Activated CD8-positive, alpha-beta memory T cell treated with anti-CD3 and anti-CD28 coated beads for 24 hours (primary cell): ENCODE measurements at regions not wholly inside any gene's neighbourhood (a gene's known extent, or its start where the extent isn't known, plus 50 kb on each side); places are given as distances from the start of the nearest gene placed in this dataset.

Experiments used
- DNase-seq: peaks from one replicate; pipeline ENCODE4 v3.0.0-alpha.2; 2020

DNA sequence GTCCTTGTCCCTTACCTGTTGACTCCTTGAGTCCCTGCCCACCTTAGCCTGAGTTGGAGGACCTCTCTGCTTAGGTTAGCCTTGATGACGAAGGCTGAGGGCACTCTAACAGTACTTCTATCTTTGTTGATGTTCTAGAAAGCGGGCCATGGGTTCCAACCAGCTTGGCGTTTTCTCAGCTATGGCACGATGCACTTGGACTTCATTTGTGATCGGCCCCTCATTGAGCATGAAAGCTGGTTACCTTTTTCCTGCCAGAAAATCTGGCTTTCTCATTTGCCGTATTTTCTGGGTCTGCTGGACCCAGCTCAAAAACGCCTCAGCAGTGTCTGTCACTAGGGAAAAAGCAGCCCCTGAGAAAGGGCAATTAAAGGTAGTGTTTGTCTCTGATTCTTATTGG is 290.8 kb downstream of the EMP1 start:
- DNase-seq, result no peak

DNA sequence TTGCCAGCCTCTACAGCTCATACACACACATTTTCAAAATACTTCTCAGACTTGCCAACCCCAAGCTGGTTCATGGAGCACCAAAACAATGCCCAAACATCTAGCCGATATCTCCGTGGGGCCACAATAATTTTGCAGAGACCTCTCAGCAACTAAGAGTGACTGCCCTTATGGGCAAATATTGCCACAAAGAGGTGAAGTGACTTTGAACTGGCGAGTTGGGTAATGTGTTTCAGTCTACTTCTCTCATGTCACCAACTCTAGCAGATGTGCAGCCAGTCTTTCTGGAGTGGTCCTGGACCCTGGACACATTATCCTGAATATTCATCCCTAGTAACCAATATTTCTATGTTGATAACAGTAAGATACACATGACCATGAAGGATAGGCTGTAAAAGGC is 290.3 kb downstream of the EMP1 start:
- no peak for DNase-seq

DNA sequence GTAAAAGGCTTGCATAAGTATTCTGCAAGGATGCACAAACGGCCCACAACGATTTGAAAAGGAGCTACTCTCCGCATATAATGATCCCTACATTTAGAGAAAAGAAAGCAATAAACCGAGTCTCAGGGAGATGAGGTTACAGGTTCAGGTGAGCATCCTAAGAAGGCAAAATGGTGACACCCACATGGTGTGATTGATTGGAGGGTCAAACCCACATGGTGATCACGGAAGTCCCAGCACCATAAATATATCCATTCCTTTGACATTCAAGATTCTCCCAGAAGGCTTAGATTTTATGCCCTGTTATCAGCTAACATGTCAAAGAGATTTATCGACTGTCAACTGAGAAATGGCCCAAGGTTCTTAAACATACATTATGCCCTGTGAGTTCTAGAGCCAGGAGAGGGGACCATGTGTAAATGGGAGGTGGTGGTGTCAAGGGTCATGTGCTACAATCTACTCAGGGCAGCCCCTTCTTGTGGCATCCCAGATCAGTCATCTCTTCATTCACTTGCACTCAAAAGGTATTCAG is 282.2 kb downstream of the EMP1 start:
- DNase-seq, result no peak

DNA sequence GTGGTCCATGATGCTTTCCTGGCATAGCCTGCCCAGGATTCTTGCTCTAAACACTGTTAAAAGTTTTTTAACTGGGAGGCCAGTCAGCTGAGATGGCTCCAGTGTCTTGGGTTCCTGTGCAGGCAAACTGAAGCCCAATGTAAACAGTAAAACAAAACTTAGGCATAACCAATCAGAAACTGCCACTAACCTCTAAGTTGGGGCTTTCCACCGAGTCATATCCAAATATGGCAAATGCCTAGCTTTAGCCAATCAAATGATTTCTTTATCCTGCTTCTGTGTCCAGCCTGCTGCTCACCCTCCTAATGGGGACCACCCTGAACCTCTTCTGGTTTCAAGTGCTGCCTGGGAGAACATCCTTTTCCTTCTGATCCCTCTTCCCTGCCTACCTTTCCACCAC is 277.9 kb downstream of the EMP1 start:
- DNase-seq, result no peak

DNA sequence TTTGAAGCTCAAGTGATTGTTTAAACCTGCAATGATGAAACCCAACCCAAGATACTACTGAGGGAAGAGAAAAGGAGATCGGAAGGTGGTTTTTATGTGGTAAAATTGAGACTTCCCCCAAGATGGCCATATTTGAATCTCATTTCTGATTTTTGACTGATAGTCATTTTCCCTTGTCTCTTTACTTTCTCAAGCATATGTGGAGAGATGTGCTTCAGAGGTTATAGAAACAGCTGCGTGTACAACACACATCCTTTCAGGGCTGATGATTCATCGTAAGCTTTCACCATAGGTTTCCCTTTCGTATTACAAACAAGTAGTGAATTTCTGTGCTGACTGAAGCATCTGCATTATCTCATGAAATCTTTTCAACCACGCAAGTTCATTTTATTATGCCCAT is 276.2 kb downstream of the EMP1 start:
- DNase-seq, result no peak

DNA sequence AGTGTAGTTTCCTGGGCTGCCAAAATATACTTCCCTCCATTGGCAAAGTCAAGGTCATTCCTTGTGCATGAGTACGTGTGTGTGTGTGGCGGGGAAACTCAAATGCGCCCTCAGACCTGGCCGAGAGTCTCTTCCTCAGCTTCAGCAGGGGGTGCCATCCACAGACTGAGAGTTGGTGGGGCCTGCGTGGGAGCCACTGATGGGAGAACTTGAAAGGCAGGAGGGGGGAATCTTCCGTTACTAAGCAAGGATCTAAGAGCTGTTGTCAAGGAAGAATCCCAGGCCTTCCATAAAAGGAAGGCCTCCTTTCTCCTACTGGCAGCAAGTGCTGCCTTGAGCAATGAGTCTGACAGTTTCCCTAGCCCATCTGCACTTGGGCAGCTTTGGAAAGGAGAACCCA is 274.9 kb downstream of the EMP1 start:
- no peak for DNase-seq

DNA sequence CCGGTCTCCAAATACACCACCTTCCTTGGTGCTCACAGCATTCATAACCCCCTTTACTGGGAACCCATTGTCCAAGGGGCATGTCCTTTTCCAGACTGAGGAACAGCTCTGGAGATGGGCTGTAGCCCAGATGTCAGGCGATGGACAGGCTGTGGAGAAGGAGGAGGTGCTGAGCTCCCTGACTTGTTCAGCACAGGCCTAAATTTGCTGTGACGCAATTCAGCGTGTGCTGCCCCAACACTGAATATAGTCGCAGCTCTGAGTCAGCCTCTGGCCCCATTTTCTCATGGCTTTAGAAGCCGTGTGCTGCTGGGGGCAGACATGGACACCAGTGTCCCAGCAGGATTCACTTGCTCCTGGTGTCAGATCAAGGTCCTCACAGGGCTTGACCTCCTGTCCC is 269.1 kb downstream of the EMP1 start:
- no peak for DNase-seq

DNA sequence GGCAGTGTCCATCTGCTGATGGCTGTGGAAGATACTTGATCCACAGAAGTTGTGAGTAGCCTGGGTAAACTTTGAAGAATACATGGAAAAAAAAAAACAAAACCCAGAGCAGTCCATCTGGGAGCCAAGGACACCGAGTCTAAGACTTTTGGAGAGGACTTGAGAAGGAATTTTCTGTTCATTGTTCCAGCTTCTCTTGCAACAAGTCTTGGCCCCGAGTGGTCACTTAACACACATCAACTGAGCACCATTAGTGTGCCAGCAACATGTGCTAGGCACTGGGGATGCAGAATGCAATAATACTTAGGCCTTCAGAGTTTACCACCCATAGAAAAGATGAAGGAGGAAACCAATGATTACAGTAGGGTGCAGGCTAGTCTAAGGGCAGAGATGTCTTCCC is 266.7 kb downstream of the EMP1 start:
- no peak for DNase-seq

DNA sequence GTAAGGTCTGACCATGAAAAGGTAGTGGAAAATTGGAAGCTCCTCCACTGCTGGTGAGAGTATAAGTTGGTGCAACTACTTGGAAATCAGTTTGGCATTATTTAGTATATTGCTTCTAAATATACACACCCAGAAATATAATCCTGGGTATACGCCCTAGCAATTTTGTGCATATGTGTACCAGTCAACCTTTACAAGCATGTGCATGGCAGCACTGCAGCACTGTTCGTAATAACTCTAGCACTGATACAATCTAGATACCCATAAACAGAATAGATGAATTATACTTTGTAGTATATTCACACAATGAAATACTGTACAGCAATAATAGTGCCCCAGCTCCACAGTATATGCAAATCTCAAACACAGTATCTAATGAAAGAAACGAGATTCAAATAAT is 265.9 kb downstream of the EMP1 start:
- no peak for DNase-seq

DNA sequence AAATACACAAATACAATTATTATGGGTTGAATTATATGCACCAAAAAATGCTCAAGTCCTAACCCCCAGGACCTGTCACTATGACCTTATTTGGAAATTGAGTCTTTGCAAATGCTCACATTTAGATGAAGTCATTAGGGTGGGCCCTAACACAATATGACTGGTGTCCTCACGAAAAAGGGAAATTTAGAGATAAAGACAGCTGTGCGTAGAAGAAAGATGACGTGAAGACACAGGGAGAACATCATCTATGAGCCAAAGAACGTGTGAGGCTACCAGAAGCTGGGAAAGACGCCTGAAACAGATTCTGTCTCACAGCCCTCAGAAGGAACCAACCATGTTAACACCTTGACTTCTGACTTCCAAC is 259.2 kb downstream of the EMP1 start:
- no peak for DNase-seq

DNA sequence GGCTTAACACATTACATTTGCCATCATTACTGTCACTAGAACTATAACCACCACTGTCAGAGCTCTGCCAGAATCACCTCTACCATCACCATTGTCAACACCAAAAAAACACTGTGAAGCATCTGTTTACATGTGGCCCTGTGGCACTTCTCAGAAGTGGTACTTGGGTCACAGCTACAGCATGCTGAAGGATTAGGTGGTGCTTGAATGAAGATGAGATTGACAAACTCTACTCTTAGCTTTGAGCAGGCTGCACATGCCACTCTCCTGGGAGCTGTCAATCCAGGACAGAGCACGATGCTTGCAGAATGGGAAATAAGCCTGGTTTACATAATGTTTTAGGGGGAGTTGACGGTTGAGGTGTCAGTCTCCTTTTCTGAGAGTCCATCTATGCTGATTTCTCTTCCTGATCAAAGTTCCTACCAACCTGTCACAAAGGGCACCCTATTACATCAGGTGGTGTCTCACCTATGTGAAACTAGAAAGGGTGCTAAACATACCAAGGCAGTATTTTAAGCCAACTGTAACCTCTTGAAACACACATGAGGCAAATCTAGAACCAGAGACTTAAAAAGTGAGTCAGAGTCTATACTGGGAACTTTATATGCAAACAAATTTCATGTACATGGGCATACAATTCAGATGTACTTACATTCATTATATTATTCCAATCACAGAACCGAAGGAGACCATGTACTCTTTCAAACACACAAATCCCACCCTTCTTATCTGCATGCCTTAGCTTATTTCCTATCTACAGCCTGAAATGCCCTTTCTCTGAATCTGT is 258.7 kb downstream of the EMP1 start:
- no peak for DNase-seq

DNA sequence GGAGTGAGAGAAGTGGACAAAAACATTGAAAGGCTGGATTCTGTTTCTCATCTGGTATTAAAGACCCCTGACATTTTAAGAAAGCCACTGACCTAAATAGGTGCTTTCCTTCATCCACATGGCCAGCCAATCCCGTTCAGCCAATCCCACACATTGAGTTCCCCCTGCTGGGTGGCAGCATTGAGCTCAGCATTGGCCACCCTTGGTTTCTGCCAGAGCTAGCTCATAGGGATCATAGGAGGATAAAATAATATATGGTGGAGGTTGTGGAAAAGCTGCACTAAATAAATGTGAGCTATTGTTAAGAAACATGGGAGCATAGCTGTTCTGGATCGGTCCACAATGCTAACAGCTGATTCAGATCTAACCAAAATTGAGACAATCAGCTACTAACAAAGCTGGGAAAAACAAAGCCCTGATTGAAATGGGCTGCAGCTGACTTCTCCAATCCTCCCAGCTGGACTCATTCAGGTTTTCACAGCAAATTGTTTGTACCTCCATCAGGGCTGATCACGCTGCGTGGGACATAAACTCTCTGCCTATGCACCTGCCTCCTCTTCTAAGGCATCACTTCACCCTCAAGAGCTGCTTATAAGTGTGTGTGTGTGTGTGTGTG is 256.5 kb downstream of the EMP1 start:
- DNase-seq, result no peak

DNA sequence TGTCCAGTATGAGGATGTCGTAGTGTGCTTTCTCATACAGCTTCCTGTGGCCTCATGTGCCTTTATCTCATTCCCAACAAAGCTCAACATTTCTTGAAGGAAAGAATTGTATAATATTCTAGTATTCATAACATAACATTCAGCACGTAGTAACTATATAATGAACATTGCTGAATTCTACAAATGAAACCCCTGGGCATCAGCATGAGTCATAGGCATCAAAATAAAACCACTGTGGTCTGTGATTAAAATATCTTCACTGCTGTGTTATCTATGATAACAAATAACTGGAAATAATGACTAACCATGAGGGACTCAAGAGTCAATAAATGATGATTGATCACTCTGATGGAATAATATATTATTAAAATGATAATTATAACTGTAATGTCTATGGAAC is 255.2 kb downstream of the EMP1 start:
- no peak for DNase-seq

DNA sequence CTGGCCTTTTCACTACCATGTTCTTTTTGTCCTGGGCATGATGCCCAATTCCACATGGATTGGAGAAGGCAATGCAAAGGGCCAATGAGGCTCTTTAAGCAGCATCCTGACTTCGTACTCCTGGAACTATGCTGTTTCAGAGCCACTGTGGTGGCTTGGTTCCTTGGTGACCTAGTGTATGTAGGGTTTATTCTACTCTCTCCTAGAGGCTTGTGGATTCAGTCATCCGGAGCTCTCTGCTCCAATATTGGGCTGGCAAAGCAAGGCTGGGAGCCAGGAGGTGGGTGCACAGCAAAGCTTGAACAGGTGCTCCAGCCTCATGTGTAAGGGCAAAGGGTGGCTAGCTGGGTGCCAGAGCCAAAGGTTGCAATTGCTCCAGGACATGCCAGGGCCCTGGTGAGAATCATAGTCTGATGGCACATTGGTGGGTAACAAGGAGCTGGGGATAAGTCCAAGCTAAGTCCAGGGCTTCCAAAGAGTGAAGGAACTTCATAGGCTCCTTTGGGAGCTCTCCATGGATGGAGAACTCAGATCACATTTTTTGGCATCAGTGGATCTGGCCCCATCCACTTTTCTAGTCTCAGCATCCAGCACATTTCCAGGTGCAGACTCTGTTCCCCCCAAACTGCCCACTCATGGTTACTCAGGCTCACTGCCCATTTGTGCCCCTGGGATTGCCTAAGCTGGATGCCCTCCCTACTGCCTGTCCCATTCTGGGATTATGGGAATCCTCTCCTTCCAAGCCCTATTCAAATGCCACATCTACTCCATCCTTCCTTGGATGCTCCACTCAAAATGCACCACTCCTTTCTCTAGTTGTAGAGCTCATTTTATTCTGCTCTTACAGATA is 253.9 kb downstream of the EMP1 start:
- DNase-seq, result no peak

DNA sequence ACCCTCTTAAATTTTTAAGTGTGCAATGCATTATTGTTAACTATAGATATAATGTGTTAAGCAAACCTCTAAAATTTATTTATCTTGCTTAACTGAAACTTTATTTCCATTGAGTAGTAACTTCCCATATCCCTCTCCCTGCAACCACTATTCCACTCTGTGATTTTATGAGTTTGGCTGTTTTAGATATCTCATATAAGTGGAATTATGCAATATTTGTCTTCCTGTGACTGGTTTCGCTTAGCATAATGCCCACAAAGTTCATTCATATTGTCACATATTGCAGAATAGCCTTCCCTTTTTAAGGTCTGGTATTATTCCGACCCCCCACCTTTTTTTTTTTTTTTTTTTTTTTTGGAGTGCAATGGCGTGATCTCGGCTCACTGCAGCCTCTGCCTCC is 247.6 kb downstream of the EMP1 start:
- DNase-seq, result no peak

DNA sequence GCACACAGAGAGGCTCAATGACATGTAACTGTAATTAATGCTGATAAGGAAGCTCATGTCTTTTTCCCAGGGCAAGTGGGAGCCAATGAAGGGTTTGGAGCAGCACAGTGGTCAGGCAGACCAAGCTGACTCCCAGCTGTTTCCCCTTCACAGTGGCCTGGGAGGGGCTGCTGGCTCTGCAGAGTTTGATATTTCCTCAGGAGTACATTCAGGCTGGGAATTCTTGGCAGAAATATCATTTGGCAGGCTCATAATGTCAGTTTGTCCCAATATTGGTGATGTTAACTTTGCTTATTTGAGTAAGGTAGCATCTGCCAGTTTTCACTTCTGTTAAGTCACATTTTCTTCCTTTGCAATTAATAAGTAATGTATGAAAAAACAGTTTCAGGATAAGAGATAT is 247.0 kb downstream of the EMP1 start:
- DNase-seq, result no peak

DNA sequence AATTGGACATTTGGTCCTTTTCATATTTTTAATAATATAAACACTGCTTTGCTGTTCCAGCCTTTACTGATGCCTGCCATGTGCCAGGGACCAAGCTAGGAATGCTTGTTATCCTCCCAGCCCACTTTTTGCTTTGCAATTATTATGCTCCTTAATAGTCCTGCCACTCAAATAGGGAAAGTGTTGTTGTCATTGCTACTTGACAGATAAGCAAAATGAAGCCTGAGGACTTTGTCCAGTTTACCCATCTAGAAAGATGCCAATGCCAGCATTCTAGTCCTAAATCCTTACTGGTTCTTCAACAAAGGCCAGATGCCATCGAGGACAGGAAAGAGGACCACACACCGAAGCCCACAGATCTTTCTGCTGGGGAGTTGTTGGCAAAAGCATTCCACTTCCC is 246.5 kb downstream of the EMP1 start:
- no peak for DNase-seq

DNA sequence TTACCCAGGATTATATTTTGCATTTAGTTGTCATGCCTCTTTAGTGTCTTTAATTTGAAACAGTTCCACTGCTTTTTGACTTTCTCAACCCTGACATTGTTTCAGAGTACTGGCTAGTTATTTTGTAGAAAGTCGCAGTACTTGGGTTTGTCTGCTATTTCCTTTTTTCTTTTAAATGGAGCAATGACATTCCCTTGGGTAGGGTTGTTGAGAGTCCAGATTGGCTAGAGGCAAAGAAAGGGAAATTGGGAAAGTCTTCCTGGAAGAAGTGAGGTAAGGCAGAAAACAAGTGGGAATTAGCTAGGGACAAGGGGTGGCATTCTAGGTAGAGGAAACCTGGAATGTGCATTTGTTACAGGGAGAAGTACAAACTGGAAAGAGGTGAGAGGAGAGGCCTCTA is 245.9 kb downstream of the EMP1 start:
- no peak for DNase-seq

DNA sequence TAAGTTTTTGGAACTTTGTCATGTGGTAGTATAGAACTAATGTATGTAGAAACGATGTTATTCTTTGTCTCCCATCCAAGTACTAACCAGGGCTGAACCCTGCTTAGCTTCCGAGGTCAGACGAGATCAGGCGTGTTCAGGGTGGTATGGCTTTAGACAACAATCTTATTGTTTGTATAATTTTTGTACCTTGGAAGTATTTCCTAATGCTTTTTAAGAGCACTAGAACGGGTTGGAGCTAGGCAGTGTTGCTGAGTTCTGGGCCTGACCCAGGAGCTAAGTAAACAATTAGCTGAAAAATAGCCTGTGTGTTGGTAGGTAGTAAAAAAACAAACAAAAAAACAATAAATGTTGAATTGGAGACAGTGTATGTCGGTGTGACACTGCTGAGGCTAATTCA is 244.3 kb downstream of the EMP1 start:
- no peak for DNase-seq

DNA sequence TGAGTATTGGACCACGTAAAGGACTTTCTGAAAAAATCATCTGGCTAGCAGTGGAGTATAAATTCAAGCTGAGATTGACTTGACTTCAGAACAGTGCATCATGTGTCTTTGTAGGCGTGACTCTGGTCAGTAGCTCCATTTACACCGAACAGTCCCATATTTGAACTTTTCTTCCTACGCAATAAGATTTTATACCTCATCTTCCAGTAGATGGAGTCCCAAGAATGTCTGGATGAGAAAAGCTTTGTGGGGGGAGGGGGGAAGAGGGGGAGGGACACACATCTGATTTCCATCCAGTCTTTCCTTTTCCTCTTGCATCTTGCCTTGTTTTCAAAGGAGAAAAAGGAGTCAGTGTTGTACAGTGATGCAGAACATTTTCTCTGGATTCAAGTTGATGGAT is 241.0 kb downstream of the EMP1 start:
- no peak for DNase-seq

DNA sequence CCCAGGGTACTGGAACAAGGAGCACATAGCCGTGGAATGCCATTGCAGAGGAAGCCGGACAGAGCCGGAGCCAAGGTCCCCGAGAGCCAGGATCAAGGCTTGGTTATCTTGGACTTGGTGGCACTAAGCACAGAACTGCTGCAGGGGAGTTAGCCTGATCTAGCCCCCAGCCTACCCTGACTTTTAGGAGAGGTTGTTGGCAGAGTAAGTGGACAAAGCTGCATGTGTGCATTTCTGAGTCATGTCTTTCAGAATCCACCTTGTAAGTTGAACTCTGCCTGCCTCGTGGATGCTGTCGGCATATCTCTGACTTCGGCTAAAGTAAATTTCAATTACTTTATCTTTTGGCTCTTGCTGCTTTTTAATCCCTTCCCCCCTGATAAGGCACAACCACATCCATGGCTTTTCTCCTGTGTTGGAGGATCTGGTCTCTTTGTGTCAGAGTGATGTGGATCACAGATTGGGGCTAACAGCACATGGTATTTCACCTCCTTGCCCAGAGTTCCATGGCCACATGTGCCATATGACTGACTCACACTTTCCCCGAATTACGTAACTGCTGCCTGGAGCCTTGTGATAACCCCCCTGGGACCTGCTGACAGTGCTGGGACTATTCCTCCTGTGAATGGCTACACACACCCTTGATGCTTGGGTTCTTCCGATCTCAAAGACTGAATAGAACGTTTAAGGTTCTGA is 240.3 kb downstream of the EMP1 start:
- DNase-seq, result no peak

DNA sequence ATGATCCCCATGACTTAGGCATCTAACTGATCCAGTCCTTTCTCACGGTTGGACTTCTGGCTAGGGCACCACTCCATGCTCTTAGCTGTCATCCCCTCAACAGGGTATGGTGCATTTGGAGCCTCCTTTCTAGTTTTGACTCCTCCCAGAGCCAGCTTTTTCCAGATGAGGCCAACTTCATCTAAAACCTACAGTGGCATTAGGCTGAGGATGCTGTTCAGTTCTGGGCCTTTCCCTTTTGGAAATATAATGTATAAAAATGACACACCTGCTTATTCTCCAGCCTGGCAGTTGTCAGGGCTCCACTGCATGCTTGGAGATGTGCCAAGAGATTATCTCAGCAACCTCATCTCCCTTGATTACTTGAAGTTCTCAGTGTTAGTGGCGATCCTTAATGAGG is 239.7 kb downstream of the EMP1 start:
- DNase-seq, result no peak

DNA sequence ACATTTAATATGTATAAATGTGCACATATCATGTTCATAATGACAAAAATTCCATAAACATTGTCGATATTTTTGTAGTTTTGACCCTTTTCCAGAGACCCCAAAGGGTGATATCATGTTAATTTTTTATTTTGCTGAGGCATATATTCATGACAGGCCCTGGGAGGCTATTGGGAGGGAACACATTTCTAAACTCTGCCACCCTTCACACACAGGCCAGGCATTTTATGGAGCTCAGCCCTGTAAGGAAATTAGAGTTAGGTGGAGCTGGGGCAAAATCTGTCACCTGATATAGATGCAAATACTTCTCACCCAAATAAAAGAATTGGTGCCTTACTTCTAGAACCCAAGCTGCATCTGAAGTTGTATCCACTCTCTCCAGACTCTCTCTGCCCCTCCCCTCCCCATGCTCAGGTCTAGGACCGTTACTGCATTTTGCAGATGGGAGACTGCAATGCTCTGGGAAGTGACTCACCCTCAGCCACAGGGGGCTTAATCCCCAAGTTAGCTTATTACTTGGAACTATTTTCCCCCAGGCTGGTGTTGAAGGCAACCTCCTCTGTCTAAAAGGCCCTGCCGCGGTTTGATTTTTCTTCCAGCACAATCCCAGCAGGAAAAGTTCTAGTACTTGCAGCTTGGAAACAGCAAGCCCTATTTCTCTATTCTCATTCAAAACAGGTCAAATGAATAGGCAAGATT is 238.9 kb downstream of the EMP1 start:
- no peak for DNase-seq
